Right hindlimb (tissue), 1 donor: ENCODE measurements at regions not wholly inside any gene's neighbourhood (a gene's known extent, or its start where the extent isn't known, plus 50 kb on each side); places are given as distances from the start of the nearest gene placed in this dataset.

Experiments used
- DNase-seq: peaks from one replicate; pipeline ENCODE4 v3.0.0-alpha.2; 2018

GRCh38 chr3:115547207-115547606, 76.1 kb upstream of the GAP43 start:
- no peak for DNase-seq

GRCh38 chr3:115548611-115549010, 74.7 kb upstream of the GAP43 start:
- no peak for DNase-seq

- no peak for DNase-seq
These were observed 74.2 kb upstream of the GAP43 start for GRCh38 chr3:115549071-115549470.

- peak; percentile 88 for DNase-seq
These were observed 73.0 kb upstream of the GAP43 start for GRCh38 chr3:115550285-115550761.

GRCh38 chr3:115551016-115551415, 72.3 kb upstream of the GAP43 start:
- no peak for DNase-seq

GRCh38 chr3:115552007-115552406, 71.3 kb upstream of the GAP43 start:
- no peak for DNase-seq

- no peak for DNase-seq
These were observed 69.4 kb upstream of the GAP43 start for GRCh38 chr3:115553796-115554486.

- DNase-seq = no peak
These were observed 68.9 kb upstream of the GAP43 start for GRCh38 chr3:115554487-115554807.

- DNase-seq = no peak
These were observed 60.6 kb upstream of the GAP43 start for GRCh38 chr3:115562636-115563267.

- DNase-seq = no peak
These were observed 59.3 kb upstream of the GAP43 start for GRCh38 chr3:115563984-115564383.

GRCh38 chr3:115571413-115571812, 51.9 kb upstream of the GAP43 start:
- no peak for DNase-seq
